K562 (cell line): ENCODE measurements at regions not wholly inside any gene's neighbourhood (a gene's known extent, or its start where the extent isn't known, plus 50 kb on each side); places are given as distances from the start of the nearest gene placed in this dataset.
A peak's percentile ranks its signal among the peaks of the same experiment; 100 is the strongest.

Source experiments
- ARID3A ChIP-seq: IDR thresholded peaks from 2 replicates; pipeline ENCODE4 v1.6.1; 2012; ENCODE audit warnings: low read depth, low read length, improper control_type of control experiment, borderline replicate concordance
- ARID3B ChIP-seq: fragments of 250-450 bp; sonication (Bioruptor Pico); IDR thresholded peaks from 2 replicates; pipeline ENCODE4 v1.4.0; 2020; ENCODE audit warnings: borderline replicate concordance
- CHD1 ChIP-seq: fragments of 200-600 bp; sonication (generic); IDR thresholded peaks from one replicate; pipeline ENCODE4 v1.6.1; 2012; ENCODE audit warnings: mild to moderate bottlenecking, moderate library complexity, low read length, inconsistent platforms
- CREB3 ChIP-seq: fragments of 450-650 bp; conservative IDR thresholded peaks from 2 replicates; pipeline ENCODE4 v1.6.1; 2016; ENCODE audit warnings: missing genetic modification characterization, low read depth, mild to moderate bottlenecking, missing compliant biosample characterization, moderate library complexity
- CREB3L1 ChIP-seq: fragments of 450-650 bp; IDR thresholded peaks from 2 replicates; pipeline ENCODE4 v1.6.1; 2014; ENCODE audit warnings: low read depth, mild to moderate bottlenecking, moderate library complexity, borderline replicate concordance
- EZH2 ChIP-seq: IDR thresholded peaks from 2 replicates; pipeline ENCODE4 v1.6.1; 2012; ENCODE audit warnings: low read depth, mild to moderate bottlenecking, inconsistent platforms, low read length, borderline replicate concordance
- KHSRP ChIP-seq: fragments of 450-650 bp; IDR thresholded peaks from 2 replicates; pipeline ENCODE4 v1.6.1; 2017
- MYBL2 ChIP-seq, 2 experiments: fragments of 450-650 bp in 1 of 2; sonication (generic) in 1 of 2; formaldehyde crosslinking in 1 of 2; IDR thresholded peaks; 2 replicates each; pipeline versions ENCODE4 v1.6.1 to v1.8.1; 2017 to 2022; ENCODE audit warnings: borderline replicate concordance in 1 of 2, inconsistent platforms in 1 of 2, low read depth in 1 of 2, mild to moderate bottlenecking in 1 of 2, missing genetic modification reagents in 1 of 2, moderate library complexity in 1 of 2
- MYNN ChIP-seq, 2 experiments: sonication (generic); formaldehyde crosslinking in 1 of 2; IDR thresholded peaks; 2 replicates each; pipeline versions ENCODE4 v1.5.0 to v1.6.1; 2016 to 2020; ENCODE audit warnings: antibody characterized with exemption in 1 of 2, missing genetic modification reagents in 1 of 2
- RBBP5 ChIP-seq: fragments of 200-600 bp; sonication (generic); IDR thresholded peaks from 2 replicates; pipeline ENCODE4 v1.6.1; 2012; ENCODE audit warnings: borderline replicate concordance, mild to moderate bottlenecking, low read length, control low read depth, inconsistent platforms; ENCODE audit not compliant: insufficient read depth, poor library complexity, severe bottlenecking
- RNF2 ChIP-seq: sonication (generic); IDR thresholded peaks from 2 replicates; pipeline ENCODE4 v1.6.1; 2016
- TEAD4 ChIP-seq, 2 experiments: sonication (generic) in 1 of 2; formaldehyde crosslinking in 1 of 2; IDR thresholded peaks; 2 replicates each; pipeline versions ENCODE4 v1.6.1 to v1.8.0; 2012 to 2022; ENCODE audit warnings: borderline replicate concordance in 1 of 2, inconsistent platforms in 1 of 2, low read length in 1 of 2, mild to moderate bottlenecking in 1 of 2, missing genetic modification reagents in 1 of 2
- TFE3 ChIP-seq: fragments of 450-650 bp; formaldehyde crosslinking; IDR thresholded peaks from 2 replicates; pipeline ENCODE4 v1.4.0; 2020; ENCODE audit warnings: mild to moderate bottlenecking, mixed read lengths
- ZBTB34 ChIP-seq: fragments of 250-450 bp; sonication (Bioruptor Pico); IDR thresholded peaks from 2 replicates; pipeline ENCODE4 v1.8.0; 2021; ENCODE audit warnings: mild to moderate bottlenecking, moderate library complexity
- ZNF3 ChIP-seq: fragments of 250-450 bp; sonication (Bioruptor Pico); IDR thresholded peaks from 2 replicates; pipeline ENCODE4 v1.5.0; 2021; ENCODE audit warnings: mild to moderate bottlenecking, moderate library complexity
- ZNF655 ChIP-seq: fragments of 250-450 bp; sonication (Bioruptor Pico); IDR thresholded peaks from 2 replicates; pipeline ENCODE4 v1.5.0; 2021

GRCh38 chr3:115239717-115240116, 92.6 kb upstream of the ZBTB20 start (continued):
- TF ChIP-seq TEAD4 (IDR thresholded peaks at IDR 0.05; ENCODE audit: low read length) (peak; percentile 64), TEAD4 (CRISPR knock-in tag; IDR thresholded peaks at IDR 0.05; ENCODE audit: borderline replicate concordance) (no peak), KHSRP (no peak), CREB3 (tag) (no peak), CHD1 (no peak), MYNN (IDR thresholded peaks at IDR 0.05) (no peak), MYNN (CRISPR knock-in tag; IDR thresholded peaks at IDR 0.05) (no peak), RNF2 (no peak), TFE3 (CRISPR knock-in tag) (no peak), ARID3A (peak; percentile 81), MYBL2 (IDR thresholded peaks at IDR 0.05; ENCODE audit: low read depth) (no peak), MYBL2 (CRISPR knock-in tag; IDR thresholded peaks at IDR 0.05; ENCODE audit: borderline replicate concordance) (no peak), CREB3L1 (no peak), ARID3B (CRISPR knock-in tag) (no peak), EZH2 (no peak), ZNF3 (CRISPR knock-in tag) (no peak), ZNF655 (CRISPR knock-in tag) (no peak), ZBTB34 (no peak), RBBP5 (no peak)
